A673 (cell line): ENCODE measurements at regions not wholly inside any gene's neighbourhood (a gene's known extent, or its start where the extent isn't known, plus 50 kb on each side); places are given as distances from the start of the nearest gene placed in this dataset.
"Not testable (repeated sequence)": the region's sequence is repeated elsewhere in the genome, so short reads cannot be mapped to it uniquely, and the experiment has no call there.

Experiments used
- EZH2 ChIP-seq: fragments of 200-600 bp; sonication (generic); IDR thresholded peaks from 2 replicates; pipeline ENCODE4 v1.6.1; 2017; ENCODE audit warnings: borderline replicate concordance, low read depth, mild to moderate bottlenecking, mixed read lengths, antibody characterized with exemption, low read length; ENCODE audit not compliant: poor library complexity, severe bottlenecking
- TF ChIP-seq, protein P1 (sequence below): fragments of 300-800, 200-600 bp; sonication (generic); conservative IDR thresholded peaks from 2 replicates; pipeline ENCODE4 v1.5.1; 2017; ENCODE audit warnings: low read depth, mild to moderate bottlenecking, antibody characterized with exemption, low read length, moderate library complexity, mixed read lengths

DNA sequence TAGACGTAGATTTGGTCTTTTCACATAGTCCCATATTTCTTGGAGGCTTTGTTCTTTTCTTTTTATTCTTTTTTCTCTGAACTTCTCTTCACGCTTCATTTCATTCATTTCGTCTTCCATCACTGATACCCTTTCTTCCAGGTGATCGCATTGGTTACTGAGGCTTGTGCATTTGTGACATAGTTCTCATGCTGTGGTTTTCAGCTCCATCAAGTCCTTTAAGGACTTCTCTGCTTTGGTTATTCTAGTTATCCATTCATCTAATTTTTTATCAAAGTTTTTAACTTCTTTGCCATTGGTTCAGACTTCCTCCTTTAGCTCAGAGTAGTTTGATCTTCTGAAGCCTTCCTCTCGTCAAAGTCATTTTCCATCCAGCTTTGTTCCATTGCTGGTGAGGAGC is 125.8 kb downstream of the PRL start:
- TF ChIP-seq, protein P1, sequence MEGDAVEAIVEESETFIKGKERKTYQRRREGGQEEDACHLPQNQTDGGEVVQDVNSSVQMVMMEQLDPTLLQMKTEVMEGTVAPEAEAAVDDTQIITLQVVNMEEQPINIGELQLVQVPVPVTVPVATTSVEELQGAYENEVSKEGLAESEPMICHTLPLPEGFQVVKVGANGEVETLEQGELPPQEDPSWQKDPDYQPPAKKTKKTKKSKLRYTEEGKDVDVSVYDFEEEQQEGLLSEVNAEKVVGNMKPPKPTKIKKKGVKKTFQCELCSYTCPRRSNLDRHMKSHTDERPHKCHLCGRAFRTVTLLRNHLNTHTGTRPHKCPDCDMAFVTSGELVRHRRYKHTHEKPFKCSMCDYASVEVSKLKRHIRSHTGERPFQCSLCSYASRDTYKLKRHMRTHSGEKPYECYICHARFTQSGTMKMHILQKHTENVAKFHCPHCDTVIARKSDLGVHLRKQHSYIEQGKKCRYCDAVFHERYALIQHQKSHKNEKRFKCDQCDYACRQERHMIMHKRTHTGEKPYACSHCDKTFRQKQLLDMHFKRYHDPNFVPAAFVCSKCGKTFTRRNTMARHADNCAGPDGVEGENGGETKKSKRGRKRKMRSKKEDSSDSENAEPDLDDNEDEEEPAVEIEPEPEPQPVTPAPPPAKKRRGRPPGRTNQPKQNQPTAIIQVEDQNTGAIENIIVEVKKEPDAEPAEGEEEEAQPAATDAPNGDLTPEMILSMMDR, result not testable (repeated sequence)
- not testable (repeated sequence) for TF ChIP-seq EZH2
